ENCODE measurements at regions not wholly inside any gene's neighbourhood (a gene's known extent, or its start where the extent isn't known, plus 50 kb on each side); places are given as distances from the start of the nearest gene placed in this dataset.

- no peak for TF ChIP-seq E2F8 (IDR thresholded peaks at IDR 0.05; ENCODE audit: low read depth, partially characterized antibody)
- no peak for TF ChIP-seq ZSCAN29 (IDR thresholded peaks at IDR 0.05)
- TF ChIP-seq LARP7 (IDR thresholded peaks at IDR 0.05) = no peak
- TF ChIP-seq RAD21 (IDR thresholded peaks at IDR 0.05; ENCODE audit: insufficient read depth, low read depth, low read length) = no peak
- TF ChIP-seq ETV6 (conservative IDR thresholded peaks at IDR 0.05 in 1 of 2, IDR thresholded peaks at IDR 0.05 in 1 of 2; ENCODE audit: borderline replicate concordance in 1 of 2, low read depth in 1 of 2) = no peak
- no peak for TF ChIP-seq ZBED1 (IDR thresholded peaks at IDR 0.05; ENCODE audit: borderline replicate concordance)
- no peak for TF ChIP-seq PBX3 (IDR thresholded peaks at IDR 0.05; ENCODE audit: insufficient replicate concordance, low read depth, low read length)
- no peak for TF ChIP-seq POU2F2 (IDR thresholded peaks at IDR 0.05; ENCODE audit: borderline replicate concordance, low read depth, low read length)
- TF ChIP-seq CUX1 (IDR thresholded peaks at IDR 0.05; ENCODE audit: insufficient replicate concordance, low read depth, low read length) = no peak
- no peak for TF ChIP-seq CBFB (IDR thresholded peaks at IDR 0.05; ENCODE audit: low read depth)
- in situ Hi-C loops (cut with MboI) = no loop called here
- Histone ChIP-seq H3K36me3 (ENCODE audit: control insufficient read depth in 2 of 2, insufficient read depth in 2 of 2, low read length in 1 of 2) (no peaks in the 10 kb centered on the region), H3K9ac (ENCODE audit: control insufficient read depth, insufficient read depth, low read length) (no peak overlapping the region), H3K27me3 (replicated peaks in 1 of 2; ENCODE audit: control insufficient read depth in 2 of 2, insufficient read depth in 2 of 2, low read length in 1 of 2) (no peaks in the 10 kb centered on the region), H4K20me1 (ENCODE audit: control insufficient read depth, insufficient read depth) (no peaks in the 10 kb centered on the region), H3K4me2 (ENCODE audit: control insufficient read depth, insufficient read depth) (no peak overlapping the region), H3K79me2 (ENCODE audit: control insufficient read depth, insufficient read depth, low read length) (no peaks in the 10 kb centered on the region), H2AFZ (ENCODE audit: control insufficient read depth, low read depth, low read length) (no peak overlapping the region), H3K4me1 (ENCODE audit: control insufficient read depth, insufficient read depth, low read length) (no peaks in the 10 kb centered on the region), H3K27ac (ENCODE audit: control insufficient read depth, insufficient read depth) (no peak overlapping the region), H3K9me3 (replicated peaks; ENCODE audit: control insufficient read depth, insufficient read depth, low read length) (no peaks in the 10 kb centered on the region), H3K4me3 (no peak overlapping the region)
- BruUV-seq (replicated peaks) = no TSS peak
- ChIA-PET RAD21 (ENCODE audit: unreplicated experiment) (no interaction called here), SMC1A (ENCODE audit: uncharacterized antibody, unreplicated experiment) (interaction anchor here (0.6 kb wide), 2 partner anchors 91 to 679 kb away, joined by 3 read pairs; no protein-coding TSS in a partner anchor), POLR2A (no interaction called here), CTCF (no interaction called here)
- FAIRE-seq = no peak
- DNase-seq (ENCODE audit: low read depth, low spot score) = no peak
- 6% methylated on average over 1 of the region's 1 CpG for WGBS (ENCODE audit: insufficient coverage, insufficient replicate concordance, low lambda C conversion rate, missing lambda C conversion rate)
- ATAC-seq = no peak
- intact Hi-C loops (cut with micrococcal nuclease; ENCODE audit: unreplicated experiment) = no loop called here
Measured at GRCh38 chr6:71466362-71466761, 177.8 kb downstream of the OGFRL1 start.
